ENCODE measurements at regions not wholly inside any gene's neighbourhood (a gene's known extent, or its start where the extent isn't known, plus 50 kb on each side); places are given as distances from the start of the nearest gene placed in this dataset.

DNA sequence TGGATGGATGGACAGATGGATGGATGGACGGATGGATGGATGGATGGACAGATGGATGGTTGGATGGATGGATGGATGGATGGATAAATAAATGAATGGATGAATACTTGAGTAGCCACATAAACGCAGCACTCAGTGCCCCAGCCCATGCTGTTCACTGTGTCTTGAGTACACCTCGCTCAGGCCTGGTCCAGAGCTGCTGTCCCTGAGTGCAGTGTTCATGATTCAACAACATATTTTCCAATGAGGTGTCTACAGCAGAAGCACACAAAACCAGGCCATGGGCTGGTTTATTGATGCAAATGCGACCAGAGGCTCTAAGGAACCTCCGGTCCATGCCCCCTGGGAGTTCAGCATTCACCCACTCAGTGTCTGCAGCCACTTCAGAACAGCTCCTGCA is 584.3 kb downstream of the BRD1 start:
- H3K4me3 ChIP-seq (ENCODE audit: low read length in 2 of 2), result no peak overlapping the region
- H3K27me3 ChIP-seq (ENCODE audit: control insufficient read depth in 2 of 2, insufficient read depth in 2 of 2, low read length in 2 of 2), result no peaks in the 10 kb centered on the region
- no peak overlapping the region for H3K9ac ChIP-seq (ENCODE audit: low read depth in 1 of 2, low read length in 2 of 2)
- H3K36me3 ChIP-seq (ENCODE audit: control insufficient read depth in 2 of 2, insufficient read depth in 2 of 2, low read length in 2 of 2), result no peaks in the 10 kb centered on the region
- no peak overlapping the region for H3K27ac ChIP-seq (ENCODE audit: low read depth in 2 of 2, low read length in 2 of 2)
- no peaks in the 10 kb centered on the region for H3K4me1 ChIP-seq (ENCODE audit: control insufficient read depth in 2 of 2, insufficient read depth in 2 of 2, low read length in 2 of 2)
- H3K9me3 ChIP-seq (ENCODE audit: control insufficient read depth in 2 of 2, low read length in 2 of 2), result no peaks in the 10 kb centered on the region

DNA sequence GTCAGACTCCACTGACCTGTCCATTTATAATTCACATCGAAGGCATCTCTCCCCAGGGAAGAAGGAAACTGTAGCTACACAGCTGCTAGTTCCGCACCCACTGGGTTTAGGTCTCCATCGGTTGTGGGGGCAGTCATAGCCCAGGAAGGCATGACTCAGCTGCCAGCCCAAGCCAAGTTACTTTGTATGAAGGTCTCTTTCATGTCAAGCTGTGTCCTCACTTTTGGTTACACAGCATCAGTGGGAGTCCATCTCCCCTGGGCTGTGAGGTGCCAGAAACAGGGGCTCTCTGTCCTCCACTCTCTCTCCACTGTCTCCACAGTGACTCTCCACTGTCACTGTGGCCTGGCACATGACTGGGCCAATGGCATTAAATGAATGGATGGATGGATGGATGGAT is 585.2 kb downstream of the BRD1 start:
- H3K4me3 ChIP-seq (ENCODE audit: low read length in 2 of 2), result no peak overlapping the region
- H3K9ac ChIP-seq (ENCODE audit: low read depth in 1 of 2, low read length in 2 of 2), result no peak overlapping the region
- H3K9me3 ChIP-seq (ENCODE audit: control insufficient read depth in 2 of 2, low read length in 2 of 2), result no peaks in the 10 kb centered on the region
- H3K4me1 ChIP-seq (ENCODE audit: control insufficient read depth in 2 of 2, insufficient read depth in 2 of 2, low read length in 2 of 2), result no peaks in the 10 kb centered on the region
- no peaks in the 10 kb centered on the region for H3K27me3 ChIP-seq (ENCODE audit: control insufficient read depth in 2 of 2, insufficient read depth in 2 of 2, low read length in 2 of 2)
- no peak overlapping the region for H3K27ac ChIP-seq (ENCODE audit: low read depth in 2 of 2, low read length in 2 of 2)
- no peaks in the 10 kb centered on the region for H3K36me3 ChIP-seq (ENCODE audit: control insufficient read depth in 2 of 2, insufficient read depth in 2 of 2, low read length in 2 of 2)

DNA sequence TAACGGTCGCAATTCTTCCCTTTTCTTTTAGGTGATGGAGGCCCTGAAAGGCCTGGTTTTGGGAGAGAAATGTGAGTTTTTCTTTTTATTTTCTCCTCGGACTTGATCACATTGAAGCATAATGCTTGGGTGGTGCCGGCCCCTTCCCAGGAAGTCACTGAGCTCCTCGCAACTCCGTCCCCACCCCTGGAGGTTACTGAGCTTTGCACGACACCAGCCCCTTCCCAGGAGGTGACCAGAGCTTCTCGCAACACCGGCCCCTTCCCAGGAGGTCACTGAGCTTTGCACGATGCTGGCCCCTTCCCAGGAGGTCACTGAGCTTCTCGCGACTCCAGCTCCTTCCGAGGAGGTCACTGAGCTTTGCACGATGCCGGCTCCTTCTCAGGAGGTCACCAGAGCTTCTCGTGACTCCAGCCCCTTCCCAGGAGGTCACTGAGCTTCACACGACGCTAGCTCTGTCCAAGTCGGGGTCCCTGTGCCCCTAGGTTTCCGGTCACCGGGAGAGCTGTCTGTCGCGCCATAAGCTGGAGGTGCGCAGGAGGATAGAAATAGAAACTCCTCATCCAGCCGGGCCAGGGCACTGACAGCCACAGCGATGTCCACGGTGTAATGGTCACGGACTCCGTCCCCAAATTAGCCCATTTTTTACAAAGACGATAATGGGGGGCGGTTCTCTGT is 586.4 kb downstream of the BRD1 start:
- Histone ChIP-seq H3K9me3 (ENCODE audit: control insufficient read depth in 2 of 2, low read length in 2 of 2) (no peaks in the 10 kb centered on the region), H3K4me1 (ENCODE audit: control insufficient read depth in 2 of 2, insufficient read depth in 2 of 2, low read length in 2 of 2) (no peaks in the 10 kb centered on the region), H3K27ac (ENCODE audit: low read depth in 2 of 2, low read length in 2 of 2) (no peak overlapping the region), H3K36me3 (ENCODE audit: control insufficient read depth in 2 of 2, insufficient read depth in 2 of 2, low read length in 2 of 2) (no peaks in the 10 kb centered on the region), H3K9ac (ENCODE audit: low read depth in 1 of 2, low read length in 2 of 2) (no peak overlapping the region), H3K27me3 (ENCODE audit: control insufficient read depth in 2 of 2, insufficient read depth in 2 of 2, low read length in 2 of 2) (no peaks in the 10 kb centered on the region), H3K4me3 (ENCODE audit: low read length in 2 of 2) (no peak overlapping the region)

DNA sequence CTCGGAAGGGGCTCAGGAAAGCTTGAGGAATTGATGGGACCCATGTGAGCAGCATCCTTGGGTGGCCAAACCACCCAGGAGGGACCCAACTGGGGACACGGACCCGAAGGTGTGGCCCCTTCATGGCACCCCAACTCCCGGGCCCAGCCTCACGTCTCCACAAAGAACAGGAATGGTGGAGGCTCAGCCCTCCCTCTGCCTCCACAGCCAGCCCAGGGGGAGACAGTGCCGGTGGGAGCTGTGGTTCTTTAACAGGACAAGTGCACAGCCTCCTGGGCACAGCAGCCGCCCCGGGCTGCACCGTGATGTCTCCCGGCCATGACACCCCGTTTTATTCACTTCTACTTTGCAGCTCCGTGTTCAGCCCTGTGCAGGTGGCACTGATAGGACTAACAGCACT is 587.2 kb downstream of the BRD1 start:
- H3K9ac ChIP-seq (ENCODE audit: low read depth in 1 of 2, low read length in 2 of 2), result no peak overlapping the region
- H3K27ac ChIP-seq (ENCODE audit: low read depth in 2 of 2, low read length in 2 of 2), result no peak overlapping the region
- H3K27me3 ChIP-seq (ENCODE audit: control insufficient read depth in 2 of 2, insufficient read depth in 2 of 2, low read length in 2 of 2), result no peaks in the 10 kb centered on the region
- no peak overlapping the region for H3K4me3 ChIP-seq (ENCODE audit: low read length in 2 of 2)
- H3K9me3 ChIP-seq (ENCODE audit: control insufficient read depth in 2 of 2, low read length in 2 of 2), result no peaks in the 10 kb centered on the region
- H3K4me1 ChIP-seq (ENCODE audit: control insufficient read depth in 2 of 2, insufficient read depth in 2 of 2, low read length in 2 of 2), result no peaks in the 10 kb centered on the region
- no peaks in the 10 kb centered on the region for H3K36me3 ChIP-seq (ENCODE audit: control insufficient read depth in 2 of 2, insufficient read depth in 2 of 2, low read length in 2 of 2)

DNA sequence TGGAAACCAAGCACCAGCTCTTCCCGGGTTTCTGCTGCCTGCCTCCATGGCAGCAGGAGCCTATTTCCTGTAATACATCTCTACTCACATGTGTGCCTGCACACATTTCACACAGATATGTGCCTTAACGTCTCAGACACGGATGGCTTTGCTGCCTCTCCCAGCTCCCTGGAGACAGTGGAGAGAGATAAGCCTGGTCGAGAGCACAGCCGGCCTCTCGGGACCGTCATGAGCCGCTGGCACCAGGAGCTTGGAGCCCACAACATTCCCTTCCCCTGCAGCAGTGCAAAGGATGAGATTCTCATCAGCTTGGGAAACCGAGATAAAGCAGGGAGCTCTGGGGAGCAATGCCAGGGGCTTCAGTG is 587.7 kb downstream of the BRD1 start:
- no peaks in the 10 kb centered on the region for H3K36me3 ChIP-seq (ENCODE audit: control insufficient read depth in 2 of 2, insufficient read depth in 2 of 2, low read length in 2 of 2)
- no peak overlapping the region for H3K27ac ChIP-seq (ENCODE audit: low read depth in 2 of 2, low read length in 2 of 2)
- H3K27me3 ChIP-seq (ENCODE audit: control insufficient read depth in 2 of 2, insufficient read depth in 2 of 2, low read length in 2 of 2), result no peaks in the 10 kb centered on the region
- no peaks in the 10 kb centered on the region for H3K4me1 ChIP-seq (ENCODE audit: control insufficient read depth in 2 of 2, insufficient read depth in 2 of 2, low read length in 2 of 2)
- no peak overlapping the region for H3K9ac ChIP-seq (ENCODE audit: low read depth in 1 of 2, low read length in 2 of 2)
- H3K9me3 ChIP-seq (ENCODE audit: control insufficient read depth in 2 of 2, low read length in 2 of 2), result no peaks in the 10 kb centered on the region
- no peak overlapping the region for H3K4me3 ChIP-seq (ENCODE audit: low read length in 2 of 2)

DNA sequence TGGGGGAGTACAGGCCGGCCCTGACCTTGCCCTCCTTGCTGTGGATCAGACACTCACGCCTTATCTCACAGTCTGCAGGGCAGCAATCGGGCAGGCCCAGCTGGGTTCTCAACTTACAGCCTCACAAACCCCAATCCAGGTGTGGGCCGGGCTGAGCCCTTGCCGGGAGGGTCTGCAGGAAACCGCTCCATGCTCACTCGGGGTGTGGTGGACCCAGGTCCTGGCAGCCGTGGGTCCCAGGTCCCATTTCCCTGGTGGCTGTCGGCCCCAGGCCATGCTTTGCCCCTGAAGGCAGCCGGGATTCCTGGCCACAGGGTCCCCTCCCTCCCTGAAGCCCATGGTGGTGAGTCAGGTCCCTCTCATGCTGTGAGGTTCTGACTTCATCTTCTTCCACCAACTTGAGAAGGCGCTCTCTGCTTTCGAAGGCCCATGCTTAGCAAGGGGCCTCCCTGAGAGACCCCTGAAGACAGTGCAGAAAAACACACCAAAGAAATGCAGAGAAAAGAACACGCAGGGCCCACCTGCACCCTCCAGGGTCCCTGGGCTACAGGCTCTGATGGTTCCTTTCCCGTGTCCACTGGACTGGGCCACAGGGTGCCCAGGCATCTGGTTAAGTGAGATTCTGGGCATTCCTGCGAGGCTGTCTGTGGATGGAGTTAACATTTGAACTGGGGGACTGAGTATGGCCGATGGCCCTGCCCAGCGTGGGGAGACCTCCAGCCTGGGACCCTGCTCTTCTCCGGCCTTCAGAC is 588.2 kb downstream of the BRD1 start:
- Histone ChIP-seq H3K9me3 (ENCODE audit: control insufficient read depth in 2 of 2, low read length in 2 of 2) (no peaks in the 10 kb centered on the region), H3K27me3 (ENCODE audit: control insufficient read depth in 2 of 2, insufficient read depth in 2 of 2, low read length in 2 of 2) (no peaks in the 10 kb centered on the region)

DNA sequence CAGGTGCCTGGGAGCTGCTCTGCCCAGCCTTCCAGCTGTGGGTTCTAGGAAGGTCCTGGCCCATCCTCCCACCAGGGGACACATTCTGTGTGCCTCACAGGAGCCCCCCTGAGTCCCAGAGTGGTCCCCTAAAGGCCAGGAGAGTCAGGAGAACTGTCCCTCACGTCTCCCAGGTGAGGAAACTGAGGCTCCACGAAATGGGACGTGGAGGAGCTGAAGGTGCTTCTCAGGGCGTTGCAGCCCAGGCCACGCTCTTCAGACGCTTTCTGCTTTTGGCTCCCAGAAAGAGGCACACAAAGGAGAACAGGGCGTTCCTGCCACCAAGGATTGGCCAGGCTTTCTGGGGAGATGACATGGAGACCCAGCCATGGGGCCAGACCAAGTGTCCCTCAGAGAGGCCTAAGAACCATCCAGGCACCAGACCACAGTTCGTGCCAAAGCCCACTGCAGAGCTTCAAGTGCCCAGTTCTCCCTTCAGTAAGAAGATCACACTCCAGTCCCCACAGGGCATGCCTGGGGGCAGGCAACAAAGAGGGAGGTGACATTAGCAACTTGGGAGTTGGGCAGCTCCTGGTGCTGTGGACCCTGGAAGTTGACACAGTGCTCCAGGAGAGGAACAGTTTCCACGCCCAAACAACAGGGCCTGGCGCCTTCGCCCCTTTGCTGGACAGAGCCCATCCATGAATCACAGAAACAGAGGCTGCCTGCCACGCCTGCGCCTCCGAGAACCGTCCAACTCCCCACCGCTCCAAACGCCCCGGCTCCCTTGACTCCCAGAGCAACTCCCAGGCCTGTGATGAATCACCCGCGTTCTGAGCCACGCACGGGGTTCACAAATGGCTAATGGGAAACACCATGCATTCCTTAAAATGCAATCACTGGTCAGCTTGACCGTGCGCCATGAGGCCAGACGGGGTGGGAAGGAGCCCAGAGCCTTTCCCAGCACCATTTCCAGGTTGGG is 589.2 kb downstream of the BRD1 start:
- Histone ChIP-seq H3K9me3 (ENCODE audit: control insufficient read depth in 2 of 2, low read length in 2 of 2) (no peaks in the 10 kb centered on the region), H3K36me3 (ENCODE audit: control insufficient read depth in 2 of 2, insufficient read depth in 2 of 2, low read length in 2 of 2) (no peaks in the 10 kb centered on the region), H3K4me1 (ENCODE audit: control insufficient read depth in 2 of 2, insufficient read depth in 2 of 2, low read length in 2 of 2) (no peaks in the 10 kb centered on the region), H3K4me3 (ENCODE audit: low read length in 2 of 2) (no peak overlapping the region), H3K27ac (ENCODE audit: low read depth in 2 of 2, low read length in 2 of 2) (no peak overlapping the region), H3K9ac (ENCODE audit: low read depth in 1 of 2, low read length in 2 of 2) (no peak overlapping the region), H3K27me3 (ENCODE audit: control insufficient read depth in 2 of 2, insufficient read depth in 2 of 2, low read length in 2 of 2) (no peaks in the 10 kb centered on the region)

More for the DNA sequence above, 588.2 kb downstream of the BRD1 start:
- Histone ChIP-seq H3K9ac (ENCODE audit: low read depth in 1 of 2, low read length in 2 of 2) (no peak overlapping the region), H3K4me1 (ENCODE audit: control insufficient read depth in 2 of 2, insufficient read depth in 2 of 2, low read length in 2 of 2) (no peaks in the 10 kb centered on the region), H3K36me3 (ENCODE audit: control insufficient read depth in 2 of 2, insufficient read depth in 2 of 2, low read length in 2 of 2) (no peaks in the 10 kb centered on the region), H3K27ac (ENCODE audit: low read depth in 2 of 2, low read length in 2 of 2) (no peak overlapping the region), H3K4me3 (ENCODE audit: low read length in 2 of 2) (no peak overlapping the region)

DNA sequence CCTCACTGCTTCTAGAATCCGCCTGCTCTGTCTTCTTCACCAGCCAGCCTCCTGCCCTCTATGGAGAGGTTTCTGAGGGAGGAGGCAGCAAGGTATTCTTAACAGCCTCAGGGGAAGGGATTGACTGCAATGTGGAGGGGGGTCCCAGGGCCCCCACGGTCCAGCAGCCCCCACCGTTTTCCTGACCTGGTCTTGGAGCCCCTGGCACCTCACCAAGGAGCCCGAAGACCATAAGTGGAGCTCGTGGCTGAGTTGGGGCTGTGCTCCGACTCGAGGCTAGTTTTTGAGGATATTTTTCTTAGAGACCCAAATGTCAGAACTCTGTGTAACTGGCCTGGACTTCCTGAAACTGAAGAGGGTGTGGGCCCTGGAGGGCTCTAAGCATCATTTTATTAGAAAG is 590.0 kb downstream of the BRD1 start:
- Histone ChIP-seq H3K4me1 (ENCODE audit: control insufficient read depth in 2 of 2, insufficient read depth in 2 of 2, low read length in 2 of 2) (no peaks in the 10 kb centered on the region), H3K4me3 (ENCODE audit: low read length in 2 of 2) (no peak overlapping the region), H3K9me3 (ENCODE audit: control insufficient read depth in 2 of 2, low read length in 2 of 2) (no peaks in the 10 kb centered on the region), H3K9ac (ENCODE audit: low read depth in 1 of 2, low read length in 2 of 2) (no peak overlapping the region), H3K27me3 (ENCODE audit: control insufficient read depth in 2 of 2, insufficient read depth in 2 of 2, low read length in 2 of 2) (no peaks in the 10 kb centered on the region), H3K36me3 (ENCODE audit: control insufficient read depth in 2 of 2, insufficient read depth in 2 of 2, low read length in 2 of 2) (no peaks in the 10 kb centered on the region), H3K27ac (ENCODE audit: low read depth in 2 of 2, low read length in 2 of 2) (no peak overlapping the region)

DNA sequence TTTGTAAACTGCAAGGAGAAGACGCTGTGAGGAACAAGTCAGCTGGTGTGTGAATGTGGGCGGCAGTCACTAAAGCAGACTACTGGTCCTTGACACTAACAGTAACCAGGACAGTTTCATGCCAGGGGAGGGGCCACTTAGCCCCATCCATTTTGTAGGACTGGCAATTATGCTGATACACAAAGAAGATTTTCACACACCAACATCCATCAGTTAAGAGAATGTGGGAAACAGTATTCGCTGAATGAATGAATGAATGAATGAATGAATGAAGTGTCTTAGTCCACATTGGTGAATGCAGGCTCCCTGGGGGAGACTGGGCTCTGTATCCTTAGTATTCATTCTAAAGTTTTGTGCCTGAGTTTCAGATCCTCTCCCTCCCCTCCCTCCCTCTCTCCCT is 590.4 kb downstream of the BRD1 start:
- H3K9ac ChIP-seq (ENCODE audit: low read depth in 1 of 2, low read length in 2 of 2), result no peak overlapping the region
- H3K9me3 ChIP-seq (ENCODE audit: control insufficient read depth in 2 of 2, low read length in 2 of 2), result no peaks in the 10 kb centered on the region
- no peak overlapping the region for H3K4me3 ChIP-seq (ENCODE audit: low read length in 2 of 2)
- H3K27ac ChIP-seq (ENCODE audit: low read depth in 2 of 2, low read length in 2 of 2), result no peak overlapping the region
- no peaks in the 10 kb centered on the region for H3K36me3 ChIP-seq (ENCODE audit: control insufficient read depth in 2 of 2, insufficient read depth in 2 of 2, low read length in 2 of 2)
- H3K27me3 ChIP-seq (ENCODE audit: control insufficient read depth in 2 of 2, insufficient read depth in 2 of 2, low read length in 2 of 2), result no peaks in the 10 kb centered on the region
- H3K4me1 ChIP-seq (ENCODE audit: control insufficient read depth in 2 of 2, insufficient read depth in 2 of 2, low read length in 2 of 2), result no peaks in the 10 kb centered on the region

DNA sequence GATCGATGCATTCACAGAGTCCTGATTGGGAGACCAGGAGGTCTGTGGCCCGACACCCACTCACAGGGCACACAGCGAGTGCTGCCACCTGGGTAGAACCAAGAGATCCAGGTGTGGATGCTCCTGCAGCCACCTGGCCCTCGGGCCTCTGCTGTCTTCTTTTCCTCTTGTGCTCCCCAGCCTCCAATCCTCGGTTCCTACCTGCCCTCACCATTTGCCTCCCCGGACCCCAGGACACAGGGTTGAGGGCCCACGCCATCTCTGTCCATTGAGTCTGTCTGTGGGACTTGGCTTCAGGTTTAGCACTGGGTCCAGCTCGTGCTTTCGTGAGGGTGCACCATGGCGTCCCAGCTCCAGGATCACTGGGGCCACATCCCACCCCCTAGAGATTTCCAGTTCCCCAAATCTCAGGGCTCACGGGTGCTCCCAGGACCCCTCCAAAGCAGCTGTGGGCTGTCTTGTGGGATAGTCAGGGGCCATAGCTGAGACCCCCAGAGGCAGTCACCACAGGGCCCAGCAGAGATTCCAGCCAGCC is 591.1 kb downstream of the BRD1 start:
- Histone ChIP-seq H3K4me3 (ENCODE audit: low read length in 2 of 2) (no peak overlapping the region), H3K36me3 (ENCODE audit: control insufficient read depth in 2 of 2, insufficient read depth in 2 of 2, low read length in 2 of 2) (no peaks in the 10 kb centered on the region), H3K9me3 (ENCODE audit: control insufficient read depth in 2 of 2, low read length in 2 of 2) (no peaks in the 10 kb centered on the region), H3K4me1 (ENCODE audit: control insufficient read depth in 2 of 2, insufficient read depth in 2 of 2, low read length in 2 of 2) (no peaks in the 10 kb centered on the region), H3K9ac (ENCODE audit: low read depth in 1 of 2, low read length in 2 of 2) (no peak overlapping the region), H3K27ac (ENCODE audit: low read depth in 2 of 2, low read length in 2 of 2) (no peak overlapping the region), H3K27me3 (ENCODE audit: control insufficient read depth in 2 of 2, insufficient read depth in 2 of 2, low read length in 2 of 2) (no peaks in the 10 kb centered on the region)
